ENCODE measurements at regions not wholly inside any gene's neighbourhood (a gene's known extent, or its start where the extent isn't known, plus 50 kb on each side); places are given as distances from the start of the nearest gene placed in this dataset.

- TF ChIP-seq POLR2A (IDR thresholded peaks at IDR 0.05; ENCODE audit: low read depth, low read length) = no peak
- TF ChIP-seq POLR2AphosphoS5 (IDR thresholded peaks at IDR 0.05; ENCODE audit: low read depth, low read length) = no peak
Measured at GRCh38 chr10:84059526-84059925, 79.8 kb upstream of the GHITM start.
